ENCODE measurements at regions not wholly inside any gene's neighbourhood (a gene's known extent, or its start where the extent isn't known, plus 50 kb on each side); places are given as distances from the start of the nearest gene placed in this dataset.

DNA sequence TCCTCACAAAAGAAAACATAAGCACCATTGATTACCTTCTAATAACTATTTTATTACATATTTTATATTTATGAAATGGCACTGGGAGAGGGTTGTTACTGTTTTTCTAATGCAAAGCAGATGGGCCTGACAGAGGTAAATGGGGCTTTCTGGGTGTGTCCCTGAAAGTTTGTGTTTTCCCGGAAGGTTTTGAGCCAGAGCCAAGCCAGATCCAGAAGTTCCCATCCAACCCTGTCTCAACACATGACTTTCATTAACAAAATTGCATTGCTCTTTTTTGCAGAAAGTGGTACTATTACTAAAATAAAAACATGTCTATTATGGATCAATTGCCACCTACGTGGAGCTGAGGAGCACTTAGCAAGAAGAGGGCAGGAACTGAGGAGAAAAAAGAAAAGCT, 181.3 kb downstream of the RAB28 start:
- no peak for TF ChIP-seq EZH2 (IDR thresholded peaks at IDR 0.05; ENCODE audit: borderline replicate concordance, insufficient read depth, low read depth, low read length, poor library complexity, severe bottlenecking)
- TF ChIP-seq, protein P1, sequence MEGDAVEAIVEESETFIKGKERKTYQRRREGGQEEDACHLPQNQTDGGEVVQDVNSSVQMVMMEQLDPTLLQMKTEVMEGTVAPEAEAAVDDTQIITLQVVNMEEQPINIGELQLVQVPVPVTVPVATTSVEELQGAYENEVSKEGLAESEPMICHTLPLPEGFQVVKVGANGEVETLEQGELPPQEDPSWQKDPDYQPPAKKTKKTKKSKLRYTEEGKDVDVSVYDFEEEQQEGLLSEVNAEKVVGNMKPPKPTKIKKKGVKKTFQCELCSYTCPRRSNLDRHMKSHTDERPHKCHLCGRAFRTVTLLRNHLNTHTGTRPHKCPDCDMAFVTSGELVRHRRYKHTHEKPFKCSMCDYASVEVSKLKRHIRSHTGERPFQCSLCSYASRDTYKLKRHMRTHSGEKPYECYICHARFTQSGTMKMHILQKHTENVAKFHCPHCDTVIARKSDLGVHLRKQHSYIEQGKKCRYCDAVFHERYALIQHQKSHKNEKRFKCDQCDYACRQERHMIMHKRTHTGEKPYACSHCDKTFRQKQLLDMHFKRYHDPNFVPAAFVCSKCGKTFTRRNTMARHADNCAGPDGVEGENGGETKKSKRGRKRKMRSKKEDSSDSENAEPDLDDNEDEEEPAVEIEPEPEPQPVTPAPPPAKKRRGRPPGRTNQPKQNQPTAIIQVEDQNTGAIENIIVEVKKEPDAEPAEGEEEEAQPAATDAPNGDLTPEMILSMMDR (IDR thresholded peaks at IDR 0.05) = no peak

Data from B cell (primary cell).